NCI-H82 treated with DMSO at 0.1 percent for 48 hours (cell line): ENCODE measurements at regions not wholly inside any gene's neighbourhood (a gene's known extent, or its start where the extent isn't known, plus 50 kb on each side); places are given as distances from the start of the nearest gene placed in this dataset.

ENCODE experiments used
- DNase-seq: peaks from one replicate; lab custom pipeline; 2025; ENCODE audit not compliant: unreplicated experiment; lab: John Stamatoyannopoulos, UW

GRCh38 chr10:89887406-89887805 lies 186.0 kb downstream of the KIF20B start:
- peak; percentile 23 for DNase-seq

- no peak for DNase-seq
Measured at GRCh38 chr10:89887830-89888229, 186.4 kb downstream of the KIF20B start.

- DNase-seq = no peak
Measured at GRCh38 chr10:89888321-89889070, 187.1 kb downstream of the KIF20B start.

DNA sequence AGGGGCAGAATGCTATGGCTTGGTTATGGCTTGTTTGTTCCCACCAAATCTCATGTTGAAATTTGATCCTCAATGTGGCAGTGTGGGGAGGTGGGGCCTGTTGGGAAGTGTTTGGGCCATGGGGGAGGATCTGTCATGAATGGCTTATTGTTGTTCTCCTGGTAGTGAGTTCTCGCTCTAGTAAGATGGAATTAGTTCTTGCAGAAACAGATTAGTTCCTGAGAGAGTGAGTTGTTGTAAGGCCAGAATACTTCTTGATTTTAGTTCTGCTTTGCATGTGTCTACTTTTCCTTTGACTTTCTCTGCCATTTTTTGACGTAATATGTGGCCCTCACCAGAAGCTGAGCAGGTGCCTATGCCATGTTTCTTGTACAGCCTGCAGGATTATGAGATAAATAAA lies 188.2 kb downstream of the KIF20B start:
- DNase-seq = no peak

DNA sequence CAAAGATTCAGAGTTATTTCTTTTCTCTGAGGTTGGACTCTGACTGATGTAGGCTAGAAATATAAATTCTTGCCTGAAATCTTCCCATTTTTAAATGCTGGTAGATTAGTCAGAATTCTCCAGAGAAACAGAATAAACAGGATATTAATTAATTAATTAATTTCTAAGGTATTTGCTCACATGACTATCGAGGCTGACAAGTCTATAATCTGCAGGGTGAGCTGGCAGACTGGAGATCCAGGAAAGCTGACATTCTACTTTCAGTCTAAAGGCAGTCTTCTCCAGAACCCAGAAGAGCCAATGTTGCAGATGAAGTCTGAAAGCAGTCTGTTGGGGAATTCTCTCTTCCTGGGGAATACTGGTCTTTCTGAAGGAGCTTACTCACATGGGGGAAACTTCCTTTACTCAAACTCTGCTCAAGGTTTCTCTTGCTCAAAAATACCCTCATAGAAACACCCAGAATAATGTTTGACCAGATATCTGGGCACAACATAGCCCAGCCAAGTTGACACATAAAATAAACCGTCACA lies 189.7 kb downstream of the KIF20B start:
- no peak for DNase-seq

GRCh38 chr10:89894051-89894450 lies 192.7 kb downstream of the KIF20B start:
- no peak for DNase-seq

DNA sequence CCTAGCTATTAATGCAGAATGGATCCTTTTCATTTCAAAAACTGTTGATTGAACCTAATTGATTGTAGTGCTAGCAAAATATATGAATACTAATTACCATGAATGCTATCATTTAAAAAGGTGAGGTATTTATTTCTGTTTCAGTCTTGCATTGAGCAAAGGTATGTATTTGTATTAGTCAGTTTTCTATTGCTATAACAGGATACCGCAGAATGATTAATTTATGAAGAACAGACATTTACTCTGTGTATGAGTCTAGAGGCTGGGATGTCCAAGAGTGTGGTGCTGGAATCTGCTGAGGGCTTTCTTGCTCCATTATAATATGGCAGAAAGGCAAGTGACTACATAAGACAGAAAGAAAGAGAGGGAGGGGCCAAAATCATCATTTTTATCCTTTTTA lies 199.2 kb downstream of the KIF20B start:
- DNase-seq = no peak

DNA sequence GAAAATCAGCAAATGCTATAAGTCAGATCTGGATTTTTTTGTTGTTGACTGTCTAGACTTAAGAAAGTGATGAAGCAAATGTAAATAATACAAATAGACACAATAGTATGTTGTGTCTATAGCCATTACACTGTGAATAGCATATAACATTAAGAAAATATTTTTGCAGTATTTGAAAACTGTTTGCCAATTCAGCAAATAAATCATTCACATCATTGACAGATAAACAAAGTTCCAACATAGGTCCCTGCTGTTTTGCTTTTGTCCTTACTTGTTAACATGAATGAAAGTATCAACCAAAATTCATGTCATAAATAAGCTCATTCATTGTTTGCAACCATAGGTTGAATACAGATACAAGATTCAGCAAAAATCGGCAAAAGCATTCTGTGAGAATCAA lies 200.5 kb downstream of the KIF20B start:
- DNase-seq = no peak

DNA sequence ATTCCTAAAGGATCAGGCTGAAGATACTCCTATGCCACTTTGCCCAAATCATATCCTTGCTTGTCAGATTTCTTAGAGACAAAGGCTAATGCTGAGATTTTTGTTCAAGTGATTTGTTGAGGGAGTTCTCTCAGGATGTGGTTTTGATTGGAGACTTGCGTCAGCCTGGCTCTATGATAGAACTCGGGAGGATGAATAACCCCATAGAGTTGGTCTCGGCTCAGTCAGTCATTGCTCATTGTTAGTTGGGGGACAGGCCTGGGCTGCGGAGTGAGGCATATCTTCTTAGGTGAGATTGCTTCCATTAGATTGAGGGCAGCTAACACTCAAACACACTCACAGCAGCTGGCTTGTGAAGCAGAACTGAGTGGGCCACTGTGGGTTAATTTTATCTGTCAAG lies 203.4 kb downstream of the KIF20B start:
- no peak for DNase-seq

GRCh38 chr10:89909752-89910151 lies 208.4 kb downstream of the KIF20B start:
- no peak for DNase-seq

- DNase-seq = no peak
Measured at GRCh38 chr10:89915021-89915420, 213.6 kb downstream of the KIF20B start.

GRCh38 chr10:89915968-89916367 lies 214.6 kb downstream of the KIF20B start:
- DNase-seq = no peak

- no peak for DNase-seq
Measured at GRCh38 chr10:89916468-89917215, 215.3 kb downstream of the KIF20B start.

DNA sequence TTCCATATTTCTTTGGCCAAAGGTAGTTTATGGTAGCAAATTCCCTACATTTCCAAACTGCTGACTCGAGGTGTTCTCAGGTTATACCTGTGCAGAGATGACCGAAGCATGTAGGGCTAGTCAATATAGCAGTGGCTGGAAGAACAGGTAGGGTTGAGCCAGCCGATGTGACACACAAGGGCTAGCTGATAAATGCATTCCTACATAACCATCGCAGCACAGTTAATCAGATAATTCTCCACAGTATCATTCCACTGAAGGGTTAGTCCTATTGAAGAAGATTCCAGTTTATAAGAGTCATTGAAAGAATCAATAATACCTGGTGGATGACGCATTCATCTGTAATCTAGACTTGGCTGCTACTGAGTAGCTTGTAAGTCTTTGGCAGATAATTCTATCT lies 220.0 kb downstream of the KIF20B start:
- DNase-seq = no peak

DNA sequence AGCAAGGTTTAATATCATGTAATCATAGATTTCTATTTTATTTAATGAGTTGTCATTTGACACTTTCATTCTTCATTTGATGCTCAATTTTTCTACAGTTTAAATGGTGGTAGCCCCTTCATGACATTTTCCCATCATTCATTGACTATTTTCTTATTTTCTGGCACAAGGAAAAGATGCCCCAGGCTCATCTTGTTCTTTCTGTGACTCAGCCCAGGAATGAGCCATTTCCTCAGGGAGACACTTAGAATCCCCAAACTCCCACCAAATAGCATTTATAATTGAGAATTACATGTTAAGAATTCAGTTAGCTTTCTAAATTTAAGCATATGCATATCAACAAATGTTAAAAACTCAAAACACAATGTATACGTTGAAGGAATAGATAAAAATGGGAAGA lies 222.3 kb downstream of the KIF20B start:
- no peak for DNase-seq

GRCh38 chr10:89924261-89924660 lies 222.9 kb downstream of the KIF20B start:
- no peak for DNase-seq

- DNase-seq = no peak
Measured at GRCh38 chr10:89926736-89927135, 225.3 kb downstream of the KIF20B start.

GRCh38 chr10:89929282-89930026 lies 228.1 kb downstream of the KIF20B start:
- DNase-seq = no peak

DNA sequence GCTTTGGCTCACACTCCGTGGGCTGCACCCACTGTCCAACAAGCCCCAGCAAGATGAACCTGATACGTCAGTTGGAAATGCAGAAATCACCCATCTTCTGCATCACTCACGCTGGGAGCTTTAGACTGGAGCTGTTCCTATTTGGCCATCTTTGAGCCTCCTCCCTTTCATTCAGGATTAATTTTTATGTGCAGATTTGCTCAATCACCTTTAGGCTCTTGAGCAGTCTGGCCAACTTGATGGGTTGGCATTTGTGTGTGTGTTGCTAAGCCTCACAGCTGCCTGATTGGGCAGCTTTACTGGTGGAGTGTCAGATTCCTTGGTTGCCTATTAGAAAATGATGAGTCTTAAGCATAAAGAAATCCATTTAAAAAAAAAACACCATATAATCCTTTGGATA lies 236.1 kb downstream of the KIF20B start:
- DNase-seq = no peak

GRCh38 chr10:89940076-89940475 lies 238.7 kb downstream of the KIF20B start:
- no peak for DNase-seq

- no peak for DNase-seq
Measured at GRCh38 chr10:89942217-89942616, 240.8 kb downstream of the KIF20B start.

- DNase-seq = no peak
Measured at GRCh38 chr10:89944138-89944537, 242.7 kb downstream of the KIF20B start.
